GM19328 (cell line): ENCODE measurements at regions not wholly inside any gene's neighbourhood (a gene's known extent, or its start where the extent isn't known, plus 50 kb on each side); places are given as distances from the start of the nearest gene placed in this dataset.

Experiments
- ATAC-seq: cut with Tn5 transposase; IDR thresholded peaks from one replicate; pipeline ENCODE4 v1.9.1; 2021; ENCODE audit warnings: mild to moderate bottlenecking, moderate library complexity; ENCODE audit not compliant: unreplicated experiment

GRCh38 chr18:45556222-45556621 is 59.1 kb upstream of the SLC14A2 start:
- no peak for ATAC-seq

- no peak for ATAC-seq
Measured at GRCh38 chr18:45557287-45557686, 58.0 kb upstream of the SLC14A2 start.

- ATAC-seq: no peak
Measured at GRCh38 chr18:45557779-45558178, 57.5 kb upstream of the SLC14A2 start.

- no peak for ATAC-seq
Measured at GRCh38 chr18:45559258-45559657, 56.0 kb upstream of the SLC14A2 start.

- ATAC-seq: no peak
Measured at GRCh38 chr18:45560870-45561269, 54.4 kb upstream of the SLC14A2 start.

- no peak for ATAC-seq
Measured at GRCh38 chr18:45562567-45563479, 52.5 kb upstream of the SLC14A2 start.

- ATAC-seq: no peak
Measured at GRCh38 chr18:45565280-45565970, 49.9 kb upstream of the SLC14A2 start.
